Renal cortical epithelial cell (primary cell): ENCODE measurements at regions not wholly inside any gene's neighbourhood (a gene's known extent, or its start where the extent isn't known, plus 50 kb on each side); places are given as distances from the start of the nearest gene placed in this dataset.
"Not testable (repeated sequence)": the region's sequence is repeated elsewhere in the genome, so short reads cannot be mapped to it uniquely, and the experiment has no call there.

Experiments used
- DNase-seq: peaks from one replicate; pipeline ENCODE4 v3.0.0-alpha.2; 2011; ENCODE audit warnings: low read depth

GRCh38 chr2:153532140-153532539 is 53.6 kb upstream of the RPRM start:
- no peak for DNase-seq

GRCh38 chr2:153533803-153534202 is 55.2 kb upstream of the RPRM start:
- not testable (repeated sequence) for DNase-seq

- DNase-seq = not testable (repeated sequence)
Observed at GRCh38 chr2:153534590-153534989, 56.0 kb upstream of the RPRM start.

- peak; percentile 65 for DNase-seq
Observed at GRCh38 chr2:153536115-153536514, 57.6 kb upstream of the RPRM start.

GRCh38 chr2:153538102-153538501 is 59.5 kb upstream of the RPRM start:
- DNase-seq = not testable (repeated sequence)

GRCh38 chr2:153543635-153544071 is 65.1 kb upstream of the RPRM start:
- DNase-seq = peak; percentile 84

- no peak for DNase-seq
Observed at GRCh38 chr2:153546358-153546757, 67.8 kb upstream of the RPRM start.

- DNase-seq = no peak
Observed at GRCh38 chr2:153548536-153548935, 70.0 kb upstream of the RPRM start.

- no peak for DNase-seq
Observed at GRCh38 chr2:153551698-153552097, 73.1 kb upstream of the RPRM start.

- DNase-seq = peak; percentile 33
Observed at GRCh38 chr2:153557211-153557610, 78.6 kb upstream of the RPRM start.

- DNase-seq = no peak
Observed at GRCh38 chr2:153557714-153558113, 79.2 kb upstream of the RPRM start.

GRCh38 chr2:153558247-153558646 is 79.7 kb upstream of the RPRM start:
- no peak for DNase-seq

GRCh38 chr2:153567367-153567766 is 88.8 kb upstream of the RPRM start:
- DNase-seq = no peak

GRCh38 chr2:153568105-153568504 is 89.5 kb upstream of the RPRM start:
- no peak for DNase-seq

- no peak for DNase-seq
Observed at GRCh38 chr2:153575171-153575853, 96.8 kb upstream of the RPRM start.

GRCh38 chr2:153584244-153584643 is 105.7 kb upstream of the RPRM start:
- DNase-seq = no peak

- DNase-seq = no peak
Observed at GRCh38 chr2:153588408-153588807, 109.8 kb upstream of the RPRM start.

GRCh38 chr2:153589586-153589985 is 111.0 kb upstream of the RPRM start:
- no peak for DNase-seq

- not testable (repeated sequence) for DNase-seq
Observed at GRCh38 chr2:153593086-153593485, 114.5 kb upstream of the RPRM start.

- peak; percentile 1 for DNase-seq
Observed at GRCh38 chr2:153595939-153596338, 117.4 kb upstream of the RPRM start.

- no peak for DNase-seq
Observed at GRCh38 chr2:153601812-153602211, 123.2 kb upstream of the RPRM start.

GRCh38 chr2:153604133-153604532 is 125.6 kb upstream of the RPRM start:
- DNase-seq = no peak

- DNase-seq = no peak
Observed at GRCh38 chr2:153606623-153607022, 128.1 kb upstream of the RPRM start.

- no peak for DNase-seq
Observed at GRCh38 chr2:153622285-153622684, 143.7 kb upstream of the RPRM start.
